PC-3 (cell line): ENCODE measurements at regions not wholly inside any gene's neighbourhood (a gene's known extent, or its start where the extent isn't known, plus 50 kb on each side); places are given as distances from the start of the nearest gene placed in this dataset.

Experiments used
- EZH2 ChIP-seq: fragments of 300-600 bp; sonication (generic); IDR thresholded peaks from one replicate; pipeline ENCODE4 v1.6.1; 2017; ENCODE audit warnings: antibody characterized with exemption, mild to moderate bottlenecking, low read length; ENCODE audit not compliant: unreplicated experiment
- TF ChIP-seq, protein P1 (sequence below): fragments of 300-600 bp; sonication (generic); conservative IDR thresholded peaks from 2 replicates; pipeline ENCODE4 v1.5.1; 2017; ENCODE audit warnings: antibody characterized with exemption, low read depth, mild to moderate bottlenecking, low read length

DNA sequence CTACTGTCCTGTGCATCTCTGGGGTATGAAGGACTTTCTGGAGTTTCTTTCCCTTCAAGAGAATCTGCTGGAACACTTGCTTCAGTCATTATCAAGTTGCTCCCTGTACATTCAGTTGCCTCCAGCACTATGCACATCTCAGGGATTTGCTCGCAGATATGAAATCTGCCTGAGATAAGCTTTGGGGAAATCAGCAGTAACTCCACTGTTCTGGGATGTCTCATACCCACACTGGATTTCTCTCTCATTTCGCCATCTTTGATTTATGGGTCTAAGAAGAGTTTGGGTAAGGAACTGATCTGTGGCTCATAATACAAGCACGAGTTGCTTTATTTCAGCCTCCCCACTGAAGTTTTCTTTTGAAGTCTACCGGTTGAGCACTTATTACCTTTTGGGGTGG, 585.6 kb downstream of the PSAT1 start:
- no peak for TF ChIP-seq EZH2
- TF ChIP-seq, protein P1, sequence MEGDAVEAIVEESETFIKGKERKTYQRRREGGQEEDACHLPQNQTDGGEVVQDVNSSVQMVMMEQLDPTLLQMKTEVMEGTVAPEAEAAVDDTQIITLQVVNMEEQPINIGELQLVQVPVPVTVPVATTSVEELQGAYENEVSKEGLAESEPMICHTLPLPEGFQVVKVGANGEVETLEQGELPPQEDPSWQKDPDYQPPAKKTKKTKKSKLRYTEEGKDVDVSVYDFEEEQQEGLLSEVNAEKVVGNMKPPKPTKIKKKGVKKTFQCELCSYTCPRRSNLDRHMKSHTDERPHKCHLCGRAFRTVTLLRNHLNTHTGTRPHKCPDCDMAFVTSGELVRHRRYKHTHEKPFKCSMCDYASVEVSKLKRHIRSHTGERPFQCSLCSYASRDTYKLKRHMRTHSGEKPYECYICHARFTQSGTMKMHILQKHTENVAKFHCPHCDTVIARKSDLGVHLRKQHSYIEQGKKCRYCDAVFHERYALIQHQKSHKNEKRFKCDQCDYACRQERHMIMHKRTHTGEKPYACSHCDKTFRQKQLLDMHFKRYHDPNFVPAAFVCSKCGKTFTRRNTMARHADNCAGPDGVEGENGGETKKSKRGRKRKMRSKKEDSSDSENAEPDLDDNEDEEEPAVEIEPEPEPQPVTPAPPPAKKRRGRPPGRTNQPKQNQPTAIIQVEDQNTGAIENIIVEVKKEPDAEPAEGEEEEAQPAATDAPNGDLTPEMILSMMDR = no peak
